BJ (cell line): ENCODE measurements at regions not wholly inside any gene's neighbourhood (a gene's known extent, or its start where the extent isn't known, plus 50 kb on each side); places are given as distances from the start of the nearest gene placed in this dataset.
"Not testable (repeated sequence)": the region's sequence is repeated elsewhere in the genome, so short reads cannot be mapped to it uniquely, and the experiment has no call there.

Experiments used
- CTCF ChIA-PET: fragments of 350-600 bp; formaldehyde crosslinking; extraction: SDS; loops from one replicate; lab custom pipeline; 2021; ENCODE audit warnings: antibody characterized with exemption, inconsistent platforms; lab: Yijun Ruan, JAX
- POLR2A ChIA-PET: fragments of 300-600 bp; sonication (Branson Sonifier 250); formaldehyde crosslinking; extraction: SDS; loops from one replicate; lab custom pipeline; 2021; ENCODE audit warnings: antibody characterized with exemption; lab: Charles Lee
- DNase-seq: peaks from one replicate; pipeline ENCODE4 v3.0.0-alpha.2; 2011; ENCODE audit warnings: low read depth
- H3K27me3 ChIP-seq: 2 replicates; pipeline ENCODE4 v1.6.0; 2011; ENCODE audit warnings: low read length; ENCODE audit not compliant: control insufficient read depth, insufficient read depth
- H3K36me3 ChIP-seq: 2 replicates; pipeline ENCODE4 v1.5.1; 2011; ENCODE audit warnings: low read length; ENCODE audit not compliant: control insufficient read depth, insufficient read depth
- H3K4me3 ChIP-seq: 2 replicates; pipeline ENCODE4 v1.5.1; 2011; ENCODE audit warnings: low read depth, mild to moderate bottlenecking, control low read depth, low read length
- CTCF ChIP-seq: IDR thresholded peaks from 2 replicates; pipeline ENCODE4 v1.5.1; 2011; ENCODE audit warnings: low read depth, mild to moderate bottlenecking, control low read depth, inconsistent platforms, low read length, moderate library complexity; ENCODE audit not compliant: insufficient read depth

- no peak for DNase-seq
- no peaks in the 10 kb centered on the region for H3K36me3 ChIP-seq
- TF ChIP-seq CTCF, result no peak
- POLR2A ChIA-PET, result no interaction called here
- no peak overlapping the region for H3K4me3 ChIP-seq
- H3K27me3 ChIP-seq, result peaks cover 3% of the 10 kb centered on the region
- CTCF ChIA-PET, result interaction anchor here (1.7 kb wide), 1 partner anchor 10 kb away, joined by 4 read pairs; no protein-coding TSS in a partner anchor
These were observed 137.1 kb upstream of the OLIG3 start for GRCh38 chr6:137631323-137631722.

- POLR2A ChIA-PET, H3K4me3 ChIP-seq, CTCF ChIA-PET, DNase-seq, H3K36me3 ChIP-seq, H3K27me3 ChIP-seq: not testable (repeated sequence)
These were observed 140.0 kb upstream of the OLIG3 start for GRCh38 chr6:137634177-137634576.

- no peak overlapping the region for H3K4me3 ChIP-seq
- no peaks in the 10 kb centered on the region for H3K36me3 ChIP-seq
- DNase-seq, result peak; percentile 95
- no peak for TF ChIP-seq CTCF
- H3K27me3 ChIP-seq, result no peaks in the 10 kb centered on the region
- ChIA-PET CTCF (interaction anchor here (0.8 to 1.0 kb wide), 2 partner anchors 323 to 542 kb away, joined by 4 read pairs; no protein-coding TSS in a partner anchor), POLR2A (interaction anchor here (0.6 kb wide), 1 partner anchor 352 kb away, joined by 3 read pairs; no protein-coding TSS in a partner anchor)
These were observed 142.9 kb upstream of the OLIG3 start for GRCh38 chr6:137637121-137637520.

GRCh38 chr6:137638926-137639706 is 144.9 kb upstream of the OLIG3 start:
- Histone ChIP-seq H3K36me3 (no peaks in the 10 kb centered on the region), H3K4me3 (no peak overlapping the region), H3K27me3 (no peaks in the 10 kb centered on the region)
- POLR2A ChIA-PET, result no interaction called here
- CTCF ChIA-PET, result interaction anchor here (1.0 to 1.5 kb wide), 3 partner anchors 325 to 794 kb away, joined by 3 to 4 read pairs (median 3); no protein-coding TSS in a partner anchor
- no peak for TF ChIP-seq CTCF
- no peak for DNase-seq

- no peak overlapping the region for H3K4me3 ChIP-seq
- H3K36me3 ChIP-seq, result no peaks in the 10 kb centered on the region
- CTCF ChIA-PET, result no interaction called here
- POLR2A ChIA-PET, result no interaction called here
- TF ChIP-seq CTCF, result no peak
- no peak for DNase-seq
- no peaks in the 10 kb centered on the region for H3K27me3 ChIP-seq
These were observed 145.9 kb upstream of the OLIG3 start for GRCh38 chr6:137640086-137640485.
